RPMI8226 (cell line): ENCODE measurements at regions not wholly inside any gene's neighbourhood (a gene's known extent, or its start where the extent isn't known, plus 50 kb on each side); places are given as distances from the start of the nearest gene placed in this dataset.

Source experiments
- DNase-seq: peaks from one replicate; pipeline ENCODE4 v3.0.0-alpha.2; 2015

DNA sequence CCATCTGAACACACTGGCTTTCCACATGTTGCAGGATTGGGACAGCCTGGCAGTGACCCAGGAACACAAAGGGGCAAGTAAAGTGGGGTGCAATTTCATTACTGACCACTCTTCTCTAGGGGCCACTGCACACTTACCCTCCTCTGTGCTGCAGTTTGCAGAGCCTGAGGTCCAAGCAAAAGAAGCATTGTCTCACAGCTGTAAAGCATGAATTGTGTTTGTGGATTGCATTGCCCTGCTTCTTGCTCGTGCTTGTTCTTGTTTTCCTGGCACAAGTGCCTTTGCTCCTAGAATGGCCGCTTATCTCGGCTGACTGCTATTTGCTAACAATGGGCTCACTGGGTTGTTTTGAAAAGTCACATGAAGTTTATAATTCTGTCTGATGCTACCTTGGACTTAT is 209.1 kb upstream of the JADE1 start:
- no peak for DNase-seq

DNA sequence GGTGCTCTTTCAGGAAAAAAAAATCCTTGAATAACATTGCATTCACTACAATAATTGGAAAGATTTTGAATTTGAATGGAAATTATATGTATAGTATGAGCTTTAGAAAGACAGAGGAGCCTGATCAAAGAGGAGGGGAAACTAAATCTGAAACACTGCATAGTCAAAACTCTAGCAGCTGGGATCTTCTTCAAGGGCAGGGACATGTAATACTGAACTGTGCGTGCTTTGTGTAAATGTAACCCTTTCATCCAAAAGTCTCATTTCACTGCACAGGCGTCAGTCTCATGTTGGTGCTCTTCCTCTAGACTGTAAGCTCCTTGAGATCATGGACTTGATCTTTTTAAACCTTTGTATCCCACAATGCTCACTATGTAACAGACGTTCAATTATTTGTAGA is 212.0 kb upstream of the JADE1 start:
- DNase-seq, result no peak

DNA sequence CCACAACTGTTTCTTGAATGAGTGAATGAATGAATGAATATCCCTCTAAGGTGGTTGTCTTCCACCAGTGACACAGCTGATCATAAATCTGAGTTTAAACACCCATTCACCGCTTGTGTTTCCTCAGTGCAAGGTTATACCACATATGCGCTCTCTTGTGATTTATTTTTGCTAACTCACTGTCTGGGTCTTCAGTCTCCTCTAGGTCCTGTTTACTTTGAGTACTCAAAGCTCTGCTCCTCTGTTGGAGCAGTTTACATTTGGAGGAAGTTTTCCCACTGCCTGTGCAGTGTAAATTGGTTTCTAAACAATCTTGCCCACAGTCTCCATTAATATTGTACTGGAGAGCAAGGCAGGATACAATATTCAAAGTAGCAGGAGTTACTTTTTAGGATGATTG is 212.6 kb upstream of the JADE1 start:
- no peak for DNase-seq

DNA sequence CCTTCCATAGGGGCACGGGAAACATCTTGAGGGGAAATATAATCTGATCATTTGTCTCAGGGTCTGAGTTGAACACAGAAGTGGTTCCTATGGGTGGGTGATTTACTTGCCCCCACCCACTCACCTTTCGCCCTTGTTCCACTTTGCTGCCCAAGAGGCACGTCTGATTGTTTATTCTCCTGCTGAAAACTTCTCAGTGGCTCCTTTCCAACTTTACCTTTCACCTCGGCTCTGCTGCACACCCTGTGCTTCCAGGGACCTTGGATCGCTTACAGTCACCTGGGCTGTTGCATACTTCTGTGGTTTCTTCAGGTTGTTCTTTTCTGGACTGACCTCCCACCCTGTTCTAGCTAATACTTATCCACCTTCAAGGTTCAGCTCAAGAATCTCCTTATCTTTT is 213.4 kb upstream of the JADE1 start:
- no peak for DNase-seq

DNA sequence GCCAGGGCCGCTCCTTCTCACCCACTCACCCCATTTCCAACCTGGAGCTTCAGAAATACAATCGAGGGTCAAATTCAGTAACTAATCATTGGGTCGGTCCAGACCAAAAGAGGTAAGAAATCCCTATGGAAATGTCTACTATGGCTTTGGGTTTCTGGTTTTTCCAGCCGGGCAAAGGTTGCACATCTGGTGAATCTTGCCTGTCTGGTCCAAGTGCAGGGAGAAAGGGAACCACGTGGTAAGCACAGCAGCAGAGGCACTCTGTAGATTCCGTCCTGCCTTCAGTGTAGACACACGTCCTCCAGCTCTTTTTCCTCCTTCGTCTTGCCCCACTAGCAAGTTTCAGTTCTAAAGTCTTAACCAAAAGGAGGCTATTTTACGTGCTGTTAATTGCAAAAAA is 218.0 kb upstream of the JADE1 start:
- DNase-seq, result no peak

DNA sequence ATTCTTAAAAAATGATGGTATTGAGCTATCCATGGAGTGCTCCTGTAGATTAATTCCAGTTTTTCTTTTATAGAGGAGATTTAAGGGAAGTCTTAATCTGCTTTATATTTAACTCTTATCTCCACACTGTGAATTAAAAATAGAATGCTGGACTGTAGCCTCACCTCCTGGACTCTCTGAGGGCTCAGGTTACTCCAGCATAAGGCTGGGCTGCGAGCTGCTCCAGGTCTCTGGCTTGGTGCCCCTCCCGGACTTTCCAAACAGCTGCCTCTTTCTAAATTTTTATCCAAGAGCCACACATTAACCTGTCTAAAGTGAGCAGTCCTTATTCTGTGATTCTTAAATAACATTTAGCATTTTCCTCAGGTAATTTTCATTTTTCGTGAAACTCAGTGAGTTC is 218.7 kb upstream of the JADE1 start:
- no peak for DNase-seq

DNA sequence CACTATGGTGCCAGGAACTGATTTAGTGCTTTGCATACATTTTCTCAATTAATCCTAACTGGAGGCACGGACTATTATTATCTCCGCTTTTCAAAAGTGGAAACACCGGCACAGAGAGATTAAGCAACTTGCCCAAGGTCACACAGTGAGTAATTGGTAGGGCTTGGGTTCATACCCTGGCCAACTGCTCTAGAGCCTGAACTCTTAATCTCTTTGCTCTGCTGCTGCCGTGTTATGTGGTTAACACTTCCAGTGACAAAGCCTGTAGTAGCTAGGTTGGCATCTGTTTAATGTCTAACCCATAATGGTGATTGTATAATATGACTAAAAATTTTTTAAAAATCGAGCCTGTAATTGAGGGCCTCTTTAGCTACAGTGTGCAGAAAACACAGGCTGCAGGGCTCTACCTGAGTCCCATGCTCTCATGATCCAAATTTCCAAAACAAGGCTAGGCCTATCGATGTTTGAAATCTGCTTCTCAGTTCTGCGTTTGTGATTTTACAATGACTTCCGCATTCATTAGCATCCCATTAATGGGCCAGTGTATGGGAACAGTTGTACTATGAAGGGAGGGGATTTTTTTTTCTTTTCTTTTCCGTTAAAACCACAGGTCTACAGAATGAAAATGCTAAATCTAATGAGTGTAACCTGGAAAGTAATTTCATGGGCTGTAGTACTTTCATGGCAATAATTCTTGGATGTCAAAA is 219.3 kb upstream of the JADE1 start:
- no peak for DNase-seq

DNA sequence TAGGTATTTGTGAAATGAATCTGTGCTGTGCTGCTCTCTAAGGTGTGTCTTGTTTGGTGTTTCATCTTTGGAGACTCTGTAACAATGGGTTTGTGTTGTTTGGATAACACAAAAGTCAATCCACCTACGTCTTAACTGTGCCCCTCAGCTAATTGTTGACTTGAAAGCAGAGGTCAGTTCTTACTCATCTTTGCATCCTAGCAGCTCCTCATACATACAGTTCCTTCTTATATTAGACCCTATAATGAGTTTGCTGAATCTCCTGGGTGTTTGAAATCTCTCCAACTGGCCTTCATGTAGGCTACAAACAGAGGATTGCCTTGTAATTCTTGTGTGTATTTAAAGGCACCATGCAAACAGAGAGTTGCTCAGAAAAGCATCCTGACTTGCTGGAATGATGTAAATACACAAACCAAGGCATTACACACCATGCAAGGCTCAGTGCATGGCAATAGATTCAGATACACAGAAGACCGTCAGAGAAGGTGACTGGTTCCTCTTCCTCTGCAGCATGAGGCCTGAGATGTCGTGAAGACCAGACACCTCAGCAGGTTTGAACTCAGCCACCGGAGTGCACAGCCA is 220.0 kb upstream of the JADE1 start:
- no peak for DNase-seq

DNA sequence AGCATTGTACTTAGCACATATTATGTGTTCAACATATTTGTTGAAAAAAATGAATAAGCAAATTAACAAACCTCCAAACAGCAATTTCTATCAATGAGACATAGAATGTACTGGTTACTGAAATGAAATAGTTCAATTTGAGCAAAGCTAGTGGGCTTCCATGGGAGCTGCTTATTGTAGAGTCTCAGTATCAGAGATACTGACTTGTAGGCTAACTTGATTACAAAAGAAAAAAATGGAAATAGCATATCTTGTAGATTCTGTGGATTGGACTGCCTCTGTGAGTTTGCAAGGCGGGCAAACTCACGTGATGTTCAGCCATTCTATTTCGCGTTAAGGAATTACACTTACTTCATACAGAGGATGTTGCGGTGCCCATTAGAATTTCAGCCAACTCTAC is 222.1 kb upstream of the JADE1 start:
- no peak for DNase-seq

DNA sequence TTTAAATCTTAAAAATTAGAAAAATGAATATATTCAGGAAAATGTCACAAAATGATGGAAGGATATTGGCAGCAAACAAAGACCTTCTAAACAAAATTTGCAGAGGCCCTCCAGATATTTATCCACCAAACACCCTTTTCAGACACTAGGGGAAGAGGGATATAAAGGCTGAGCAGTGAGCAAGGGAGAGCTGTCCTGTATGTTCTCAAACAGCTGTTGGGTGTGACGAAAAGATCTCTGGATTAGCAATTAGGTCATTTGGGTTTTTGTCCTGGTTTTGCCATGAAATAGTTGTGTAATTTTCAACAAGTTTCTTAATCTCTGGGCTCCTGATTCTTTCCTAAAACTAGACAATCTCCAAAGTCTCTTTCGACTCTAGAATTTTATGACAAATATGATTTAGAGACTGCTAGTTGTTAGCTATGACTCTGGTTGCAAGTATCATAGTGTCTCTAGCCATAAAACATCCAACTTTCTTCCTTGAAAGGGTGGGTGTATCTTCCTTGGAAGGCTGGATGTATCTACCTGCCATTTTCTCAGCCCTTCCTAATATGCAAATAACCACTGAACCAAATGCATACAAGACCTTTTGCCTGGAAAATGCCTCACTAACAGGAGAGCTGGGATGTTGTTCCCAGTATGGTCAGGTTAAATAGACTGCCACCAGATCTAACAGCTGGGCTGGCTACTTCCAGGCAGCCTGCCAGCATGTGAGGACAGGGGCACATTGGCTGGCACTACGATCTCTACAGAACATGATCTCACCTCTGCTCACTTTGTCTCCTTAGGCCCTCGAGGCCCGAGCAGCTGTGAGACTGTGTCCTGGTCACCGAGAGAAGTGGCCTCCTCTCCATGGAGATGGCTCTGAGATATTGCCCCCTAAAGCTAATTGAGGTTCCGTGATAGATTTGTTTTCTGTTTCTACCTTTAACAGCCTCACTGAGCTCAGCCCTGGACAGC is 225.5 kb upstream of the JADE1 start:
- no peak for DNase-seq

DNA sequence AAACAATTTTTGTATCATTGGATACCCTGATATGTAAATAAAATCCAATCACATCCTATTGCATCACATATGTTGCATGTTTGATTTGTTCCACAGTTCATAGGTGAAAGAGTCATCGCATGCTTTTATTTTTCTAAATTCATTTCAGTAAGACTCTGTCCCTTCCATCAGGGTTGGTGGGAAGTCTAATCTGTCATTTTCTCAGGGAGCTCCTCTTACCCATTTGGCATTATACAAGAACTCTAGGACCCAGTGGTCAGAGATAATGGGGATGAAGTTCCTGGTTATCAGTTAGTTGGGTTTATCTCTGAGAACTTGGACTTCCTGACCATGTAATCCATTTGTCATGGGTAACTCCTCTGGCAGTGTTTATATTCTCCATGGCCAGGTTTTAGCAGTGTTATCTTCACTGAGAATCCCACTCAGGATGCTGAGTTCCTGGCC is 227.1 kb upstream of the JADE1 start:
- DNase-seq, result no peak

DNA sequence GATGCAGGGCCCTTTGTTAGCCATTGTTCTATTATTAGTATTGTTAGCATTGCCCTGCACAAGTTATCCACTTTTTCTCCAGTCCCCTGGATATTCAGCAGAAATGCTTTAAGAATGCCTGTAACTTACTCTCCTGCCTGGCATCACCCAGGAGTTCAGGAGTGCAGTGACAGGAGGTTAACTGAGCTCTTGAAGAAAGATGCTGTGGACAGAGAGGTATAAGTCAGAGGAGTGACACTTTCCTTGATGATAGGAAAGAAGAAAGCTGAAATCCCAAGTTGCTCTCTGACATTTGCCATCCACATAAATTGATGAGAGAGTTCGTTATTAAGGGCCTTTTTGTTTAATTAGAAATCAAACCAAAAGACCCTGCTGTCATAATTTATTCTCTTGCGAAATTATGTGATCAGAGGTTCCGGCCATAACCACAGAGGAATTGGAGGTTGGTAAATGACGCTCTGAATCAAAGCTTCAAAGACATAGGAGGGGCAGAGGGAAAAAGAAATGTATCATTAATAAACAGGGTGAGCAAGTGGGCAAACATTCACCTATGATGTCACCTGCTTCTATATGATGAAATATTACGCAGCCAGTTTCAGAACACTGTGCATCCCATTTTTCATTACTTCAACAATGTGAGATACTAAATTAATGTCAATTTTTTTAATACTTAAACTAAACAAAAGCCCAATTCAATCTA is 230.2 kb upstream of the JADE1 start:
- no peak for DNase-seq

DNA sequence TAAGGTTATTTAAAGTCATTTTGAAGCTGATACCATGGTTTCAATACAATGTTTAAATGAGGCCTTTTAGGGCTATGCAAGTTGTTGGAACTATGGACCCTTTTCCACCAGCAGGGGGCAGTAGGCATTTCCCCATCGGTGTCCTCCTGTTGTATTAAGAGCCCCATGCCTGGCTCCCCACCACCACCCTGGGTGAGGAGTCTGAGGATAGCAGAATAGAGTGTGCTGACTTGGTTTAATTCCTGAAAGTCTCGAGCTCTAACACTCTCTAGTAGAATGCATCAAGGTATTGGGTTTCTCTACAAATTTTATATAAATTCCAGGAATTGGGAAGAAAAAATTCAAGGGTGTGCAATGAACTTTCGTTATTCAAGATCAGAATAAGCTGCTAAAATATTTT is 234.8 kb upstream of the JADE1 start:
- peak; percentile 60 for DNase-seq

DNA sequence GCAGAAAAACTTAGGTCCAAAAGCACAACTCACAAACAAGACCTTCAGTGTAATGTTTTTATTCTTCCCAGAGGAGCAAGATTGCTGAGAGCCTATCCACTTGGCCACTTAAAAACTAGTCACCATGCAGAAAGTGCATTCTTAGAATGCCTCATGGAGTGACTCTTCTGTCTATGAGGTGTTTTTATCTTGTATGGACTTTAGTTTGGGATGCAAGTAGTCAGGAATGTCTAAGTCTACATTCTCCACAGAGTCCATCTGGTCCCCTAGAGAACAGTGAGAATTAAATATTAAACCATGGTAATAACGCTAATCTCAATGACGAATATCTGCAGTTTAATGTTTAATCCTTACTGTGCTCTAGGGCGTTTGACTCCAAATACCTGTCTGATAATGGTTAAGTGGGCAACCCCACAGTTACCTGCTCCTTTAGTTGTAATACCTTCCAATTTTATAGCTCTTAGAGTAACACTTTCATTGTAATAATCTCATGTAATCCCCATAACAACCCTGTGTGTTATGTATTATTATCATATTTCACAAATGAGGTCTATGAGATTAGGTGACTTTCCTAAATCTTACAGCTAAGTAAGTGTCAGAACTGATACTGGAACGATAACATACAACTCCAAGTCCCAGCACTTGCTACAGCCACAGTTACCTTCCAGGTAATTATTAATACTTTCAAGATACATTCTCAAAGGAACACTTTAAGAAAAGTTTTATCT is 235.6 kb upstream of the JADE1 start:
- DNase-seq, result no peak

DNA sequence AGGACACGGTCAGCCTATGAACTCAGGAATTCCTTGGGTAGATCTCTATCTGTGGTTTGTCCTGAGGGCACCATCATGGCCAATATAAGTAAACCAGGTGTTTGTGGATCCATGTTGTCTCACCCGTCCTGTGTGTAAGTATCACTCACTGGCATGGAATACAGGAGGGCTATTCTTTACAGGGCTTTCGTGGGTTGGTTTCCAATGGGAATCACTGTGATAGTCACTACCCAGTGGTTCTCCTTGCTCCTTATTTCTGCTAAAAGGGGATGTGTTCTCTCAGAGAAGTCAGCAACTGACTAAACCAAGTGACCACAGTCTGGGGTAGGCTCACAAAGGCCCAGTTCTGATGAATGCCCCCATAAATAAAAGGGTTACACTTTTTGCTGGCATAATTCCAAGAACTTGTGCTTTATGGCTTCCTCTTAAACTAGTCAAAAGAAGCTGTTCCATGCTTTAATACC is 236.7 kb upstream of the JADE1 start:
- no peak for DNase-seq

DNA sequence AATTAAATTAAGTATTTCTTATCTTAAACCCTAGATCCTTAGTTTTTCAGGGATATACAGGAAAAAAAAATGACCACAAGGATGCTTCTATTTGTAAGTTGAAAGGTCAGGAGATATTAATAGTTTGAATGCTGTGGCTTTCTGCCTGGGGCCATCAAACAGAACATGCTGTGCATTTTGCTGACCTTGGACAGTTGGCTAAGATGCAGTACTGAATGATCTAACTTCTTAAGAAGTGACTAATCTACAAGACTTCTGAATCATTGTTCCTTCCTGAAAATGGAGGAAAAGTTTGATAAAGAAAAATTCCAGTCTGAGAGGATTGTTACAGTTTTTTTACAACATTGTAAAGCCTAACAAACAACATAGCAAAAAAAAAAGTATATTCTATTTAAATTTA is 237.8 kb upstream of the JADE1 start:
- DNase-seq, result peak; percentile 20

DNA sequence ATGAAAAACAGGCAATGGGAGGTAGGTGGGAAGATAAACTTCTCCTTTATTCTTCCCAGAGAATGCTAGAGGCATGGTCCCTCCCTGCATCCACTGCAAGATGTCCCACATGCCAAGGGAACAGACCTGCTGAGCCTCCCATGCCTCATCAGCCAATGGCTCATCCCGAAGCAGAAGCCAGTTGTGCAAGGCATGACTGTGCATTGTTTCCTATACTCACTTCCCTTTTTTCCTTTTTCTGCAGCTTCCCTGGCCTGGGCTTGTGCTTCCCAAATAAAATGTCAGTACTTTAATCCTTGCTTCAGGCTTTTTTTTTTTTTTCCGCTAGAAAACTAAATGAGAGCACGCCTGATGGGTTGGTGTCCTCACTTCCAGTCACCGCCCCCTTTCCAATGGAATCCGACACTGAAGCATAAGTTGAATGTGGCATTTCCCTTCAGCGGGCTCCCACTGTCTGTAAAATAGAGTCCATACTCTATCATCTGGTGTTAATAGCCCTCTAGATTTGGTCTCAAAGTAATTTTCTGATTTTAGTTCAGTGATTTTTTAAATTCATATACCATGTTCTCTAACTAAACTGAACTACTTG is 239.0 kb upstream of the JADE1 start:
- DNase-seq, result no peak

DNA sequence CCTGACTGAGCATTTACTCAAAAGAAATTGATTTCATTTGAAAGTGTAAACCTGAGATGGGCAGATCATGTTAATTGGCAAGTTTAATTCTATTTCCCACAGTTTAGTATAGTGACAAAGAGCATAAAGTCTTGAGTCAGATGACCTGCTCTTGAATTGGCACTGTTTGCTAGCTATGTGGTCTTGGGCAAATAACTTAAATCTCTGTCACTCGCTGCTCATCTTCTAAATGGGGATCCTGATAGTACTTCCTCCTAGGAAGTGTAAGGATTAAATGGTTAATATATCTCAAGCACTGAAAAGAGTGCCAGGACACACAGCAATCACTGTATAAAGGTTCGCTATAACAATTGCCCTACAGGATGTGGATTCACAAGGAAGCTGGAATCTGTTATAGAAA is 242.8 kb upstream of the JADE1 start:
- DNase-seq, result no peak

DNA sequence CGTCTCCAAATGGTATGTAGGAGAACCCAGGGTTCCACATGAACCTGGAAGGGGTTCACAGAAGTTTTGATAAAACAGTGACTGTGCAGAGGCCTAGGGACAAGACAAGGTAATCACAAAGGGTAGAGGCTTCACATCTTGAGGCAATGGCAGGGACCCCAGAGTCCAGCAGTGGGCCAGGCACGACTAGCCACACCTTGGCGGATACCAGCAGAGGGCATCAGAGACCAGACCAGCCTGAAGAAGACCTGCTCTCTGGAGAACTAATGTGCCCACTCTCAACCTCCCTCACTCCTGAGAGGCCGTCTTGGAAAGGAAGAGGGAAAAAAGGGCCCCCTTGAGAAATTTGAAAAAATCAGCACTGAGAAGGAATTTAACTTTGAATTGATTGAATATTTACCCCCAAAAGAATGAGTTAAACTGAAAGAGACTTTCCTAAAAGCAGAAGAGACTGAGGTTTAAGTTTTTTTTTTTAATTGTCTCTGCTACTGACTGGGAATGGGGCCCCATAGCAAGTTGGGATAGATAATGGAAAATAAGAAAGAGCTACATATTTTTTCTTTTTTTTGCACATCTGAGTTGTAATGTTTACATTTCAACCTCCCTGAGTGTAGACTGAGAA is 243.8 kb upstream of the JADE1 start:
- DNase-seq, result peak; percentile 20

DNA sequence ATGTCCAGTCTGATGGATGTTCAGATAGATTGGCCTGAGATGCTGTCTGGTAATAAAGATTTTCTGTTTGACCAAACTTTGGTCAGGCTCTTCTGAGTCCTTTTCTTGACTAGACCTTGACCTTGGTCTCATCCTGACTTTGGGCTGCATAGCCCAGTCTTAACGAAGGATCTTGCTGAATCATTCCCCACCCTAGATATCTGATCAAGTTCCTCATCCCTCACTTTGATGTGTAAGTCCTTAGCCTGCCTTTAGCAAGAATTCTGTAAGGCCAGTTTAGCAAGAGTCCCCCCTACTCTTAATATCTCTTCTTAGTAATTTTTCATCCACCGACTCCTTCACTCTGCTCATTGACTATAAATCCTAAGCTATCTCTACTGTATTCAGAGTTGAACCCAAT is 244.4 kb upstream of the JADE1 start:
- DNase-seq, result no peak

DNA sequence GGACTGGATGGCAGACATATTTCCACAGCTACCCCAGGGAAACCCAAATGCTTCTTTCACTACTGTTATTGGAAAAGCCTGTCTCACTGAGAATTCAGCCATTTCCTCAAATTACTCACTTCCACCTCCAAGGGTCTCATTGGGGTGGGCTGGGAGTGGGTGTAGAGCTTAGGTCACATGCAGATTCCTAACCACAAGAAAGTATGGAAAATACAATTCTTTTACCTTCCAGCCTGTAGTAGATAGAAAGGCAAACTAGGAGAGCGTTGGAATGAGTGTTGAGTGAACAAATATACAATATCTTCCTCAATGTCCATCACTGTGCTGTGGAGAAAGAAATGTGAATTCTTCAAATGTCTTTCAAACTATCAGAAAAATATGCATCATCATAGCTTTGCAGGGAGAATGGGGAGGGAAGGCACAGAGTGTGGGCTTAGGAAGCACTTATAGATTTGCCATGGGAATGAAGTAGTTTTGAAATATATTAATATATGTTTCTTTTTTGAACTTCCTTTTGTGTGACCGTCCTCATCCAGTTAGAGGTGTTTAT is 245.3 kb upstream of the JADE1 start:
- DNase-seq, result no peak
